ENCODE measurements at regions not wholly inside any gene's neighbourhood (a gene's known extent, or its start where the extent isn't known, plus 50 kb on each side); places are given as distances from the start of the nearest gene placed in this dataset.

GRCh38 chr13:21973437-21974125 is 302.7 kb downstream of the FGF9 start:
- H3K4me1 Mint-ChIP-seq (ENCODE audit: low read depth), result no peaks in the 10 kb centered on the region
- DNase-seq (ENCODE audit: low spot score), result no peak
- no peaks in the 10 kb centered on the region for H3K27me3 Mint-ChIP-seq (ENCODE audit: low read depth)
- H3K4me3 Mint-ChIP-seq (ENCODE audit: unreplicated experiment), result no peak overlapping the region
- H3K9me3 Mint-ChIP-seq (ENCODE audit: low read depth), result no peaks in the 10 kb centered on the region
- no peaks in the 10 kb centered on the region for H3K36me3 Mint-ChIP-seq (ENCODE audit: low read depth)
- TF ChIP-seq CTCF (IDR thresholded peaks at IDR 0.05), result no peak
- H3K27ac Mint-ChIP-seq (ENCODE audit: unreplicated experiment), result no peak overlapping the region

GRCh38 chr13:21974741-21975140 is 303.9 kb downstream of the FGF9 start:
- no peaks in the 10 kb centered on the region for H3K27me3 Mint-ChIP-seq (ENCODE audit: low read depth)
- H3K4me1 Mint-ChIP-seq (ENCODE audit: low read depth), result no peaks in the 10 kb centered on the region
- no peak for TF ChIP-seq CTCF (IDR thresholded peaks at IDR 0.05)
- H3K27ac Mint-ChIP-seq (ENCODE audit: unreplicated experiment), result no peak overlapping the region
- no peaks in the 10 kb centered on the region for H3K36me3 Mint-ChIP-seq (ENCODE audit: low read depth)
- no peak overlapping the region for H3K4me3 Mint-ChIP-seq (ENCODE audit: unreplicated experiment)
- no peak for DNase-seq (ENCODE audit: low spot score)
- no peaks in the 10 kb centered on the region for H3K9me3 Mint-ChIP-seq (ENCODE audit: low read depth)

GRCh38 chr13:21976159-21976558 is 305.3 kb downstream of the FGF9 start:
- DNase-seq (ENCODE audit: low spot score), result no peak
- no peaks in the 10 kb centered on the region for H3K27me3 Mint-ChIP-seq (ENCODE audit: low read depth)
- H3K36me3 Mint-ChIP-seq (ENCODE audit: low read depth), result no peaks in the 10 kb centered on the region
- TF ChIP-seq CTCF (IDR thresholded peaks at IDR 0.05), result no peak
- no peak overlapping the region for H3K27ac Mint-ChIP-seq (ENCODE audit: unreplicated experiment)
- H3K4me3 Mint-ChIP-seq (ENCODE audit: unreplicated experiment), result no peak overlapping the region
- no peaks in the 10 kb centered on the region for H3K9me3 Mint-ChIP-seq (ENCODE audit: low read depth)
- no peaks in the 10 kb centered on the region for H3K4me1 Mint-ChIP-seq (ENCODE audit: low read depth)

- no peaks in the 10 kb centered on the region for H3K4me1 Mint-ChIP-seq (ENCODE audit: low read depth)
- no peaks in the 10 kb centered on the region for H3K36me3 Mint-ChIP-seq (ENCODE audit: low read depth)
- H3K27ac Mint-ChIP-seq (ENCODE audit: unreplicated experiment), result no peak overlapping the region
- no peak overlapping the region for H3K4me3 Mint-ChIP-seq (ENCODE audit: unreplicated experiment)
- H3K9me3 Mint-ChIP-seq (ENCODE audit: low read depth), result no peaks in the 10 kb centered on the region
- DNase-seq (ENCODE audit: low spot score), result no peak
- H3K27me3 Mint-ChIP-seq (ENCODE audit: low read depth), result no peaks in the 10 kb centered on the region
- no peak for TF ChIP-seq CTCF (IDR thresholded peaks at IDR 0.05)
Measured at GRCh38 chr13:21979161-21979806, 308.4 kb downstream of the FGF9 start.

GRCh38 chr13:21980049-21980448 is 309.2 kb downstream of the FGF9 start:
- no peak for DNase-seq (ENCODE audit: low spot score)
- H3K27ac Mint-ChIP-seq (ENCODE audit: unreplicated experiment), result no peak overlapping the region
- no peaks in the 10 kb centered on the region for H3K36me3 Mint-ChIP-seq (ENCODE audit: low read depth)
- H3K4me3 Mint-ChIP-seq (ENCODE audit: unreplicated experiment), result no peak overlapping the region
- TF ChIP-seq CTCF (IDR thresholded peaks at IDR 0.05), result no peak
- H3K4me1 Mint-ChIP-seq (ENCODE audit: low read depth), result no peaks in the 10 kb centered on the region
- no peaks in the 10 kb centered on the region for H3K9me3 Mint-ChIP-seq (ENCODE audit: low read depth)
- H3K27me3 Mint-ChIP-seq (ENCODE audit: low read depth), result no peaks in the 10 kb centered on the region
